B cell (primary cell): ENCODE measurements at regions not wholly inside any gene's neighbourhood (a gene's known extent, or its start where the extent isn't known, plus 50 kb on each side); places are given as distances from the start of the nearest gene placed in this dataset.

Source experiments
- ATAC-seq: fragments of 200-7000 bp; cut with Tn5 transposase; one replicate; pipeline ENCODE4 v1.10.0; 2021; ENCODE audit warnings: low read depth, mild to moderate bottlenecking, moderate number of reproducible peaks, moderate library complexity
- CTCF ChIA-PET: fragments of 350-600 bp; sonication (Branson Sonifier 250); formaldehyde crosslinking; loops from one replicate; lab custom pipeline; 2021; ENCODE audit warnings: antibody characterized with exemption, inconsistent platforms; lab: Charles Lee
- POLR2A ChIA-PET: fragments of 350-600 bp; sonication (Branson Sonifier 250); formaldehyde crosslinking; loops from one replicate; lab custom pipeline; 2021; ENCODE audit warnings: antibody characterized with exemption; lab: Charles Lee
- DNase-seq: peaks from one replicate; pipeline ENCODE4 v3.0.0; 2013
- H2AFZ ChIP-seq: 2 replicates; pipeline ENCODE4 v1.6.1; 2012; ENCODE audit warnings: mild to moderate bottlenecking, low read depth, low read length; ENCODE audit not compliant: insufficient read depth, poor library complexity, severe bottlenecking
- H3K27ac ChIP-seq, 2 donors: 1 replicate in 1 of 2; 2 replicates in 1 of 2; pipeline ENCODE4 v1.5.1; 2012 to 2013; ENCODE audit warnings: low read length in 2 of 2, mild to moderate bottlenecking in 2 of 2, moderate library complexity in 1 of 2
- H3K27me3 ChIP-seq, 4 experiments: fragments of 200-600 bp in 1 of 4; sonication (generic) in 1 of 4; replicated peaks in 1 of 4; 1 replicate in 2 of 4; 2 replicates in 2 of 4; pipeline versions ENCODE4 v1.6.1 to v1.7.0; 2013 to 2016; ENCODE audit warnings: low read length in 3 of 4, mild to moderate bottlenecking in 2 of 4, mixed read lengths in 1 of 4, moderate library complexity in 1 of 4; ENCODE audit not compliant: insufficient read depth in 4 of 4, control insufficient read depth in 3 of 4; ENCODE audit errors: control extremely low read depth in 1 of 4
- H3K36me3 ChIP-seq, 2 experiments: replicated peaks in 1 of 2; 1 replicate in 1 of 2; 2 replicates in 1 of 2; pipeline versions ENCODE4 v1.6.1 to v1.7.1; 2013; ENCODE audit warnings: low read length in 1 of 2; ENCODE audit not compliant: insufficient read depth in 2 of 2, control insufficient read depth in 1 of 2; ENCODE audit errors: control extremely low read depth in 1 of 2, extremely low read depth in 1 of 2
- H3K4me1 ChIP-seq, 2 donors: fragments of 200-600 bp in 1 of 2; sonication (generic) in 1 of 2; 1 replicate in 1 of 2; 2 replicates in 1 of 2; pipeline versions ENCODE4 v1.5.1 to v1.6.1; 2013 to 2017; ENCODE audit warnings: low read length in 2 of 2; ENCODE audit not compliant: control insufficient read depth in 2 of 2, insufficient read depth in 2 of 2
- H3K4me2 ChIP-seq: replicated peaks from 2 replicates; pipeline ENCODE3; 2012; ENCODE audit warnings: mild to moderate bottlenecking, low read depth, low read length; ENCODE audit not compliant: poor library complexity, severe bottlenecking
- H3K4me3 ChIP-seq, 5 experiments: fragments of 200-600 bp in 1 of 5; sonication (generic) in 1 of 5; 1 replicate in 3 of 5; 2 replicates in 2 of 5; pipeline versions ENCODE4 v1.5.1 to v1.7.0; 2011 to 2016; ENCODE audit warnings: low read length in 4 of 5, mild to moderate bottlenecking in 4 of 5, low read depth in 2 of 5, control low read depth in 1 of 5, moderate library complexity in 1 of 5; ENCODE audit not compliant: insufficient read depth in 1 of 5; ENCODE audit errors: control extremely low read depth in 1 of 5, extremely low read depth in 1 of 5
- H3K79me2 ChIP-seq: fragments of 200-600 bp; sonication (generic); one replicate; pipeline ENCODE4 v1.6.0; 2016; ENCODE audit warnings: low read length; ENCODE audit not compliant: control insufficient read depth, insufficient read depth
- H3K9ac ChIP-seq: fragments of 200-600 bp; sonication (generic); 2 replicates; pipeline ENCODE4 v1.6.1; 2017; ENCODE audit warnings: mild to moderate bottlenecking, low read length, moderate library complexity
- H3K9me3 ChIP-seq, 3 donors: one replicate each; pipeline versions ENCODE4 v1.6.1 to v1.7.1; 2013; ENCODE audit warnings: low read length in 2 of 3; ENCODE audit not compliant: control insufficient read depth in 2 of 3, insufficient read depth in 1 of 3; ENCODE audit errors: control extremely low read depth in 1 of 3
- H4K20me1 ChIP-seq: 2 replicates; pipeline ENCODE4 v1.6.0; 2012; ENCODE audit warnings: mild to moderate bottlenecking, low read length; ENCODE audit not compliant: insufficient read depth, control insufficient read depth, poor library complexity, severe bottlenecking
- H3K27ac Mint-ChIP-seq: one replicate; pipeline ENCODE4 v1.8.0; 2021; ENCODE audit warnings: mixed read lengths
- H3K27me3 Mint-ChIP-seq: one replicate; pipeline ENCODE4 v1.8.0; 2021; ENCODE audit warnings: mixed read lengths
- H3K4me1 Mint-ChIP-seq: one replicate; pipeline ENCODE4 v1.8.0; 2021; ENCODE audit warnings: mixed read lengths
- H3K4me3 Mint-ChIP-seq: one replicate; pipeline ENCODE4 v1.8.0; 2021; ENCODE audit warnings: mixed read lengths
- H3K9me3 Mint-ChIP-seq: one replicate; pipeline ENCODE4 v1.8.0; 2022; ENCODE audit warnings: mixed read lengths; ENCODE audit not compliant: insufficient read depth
- EZH2 ChIP-seq: IDR thresholded peaks from 2 replicates; pipeline ENCODE4 v1.6.1; 2012; ENCODE audit warnings: borderline replicate concordance, low read depth, mild to moderate bottlenecking, moderate library complexity, low read length; ENCODE audit not compliant: insufficient read depth, poor library complexity, severe bottlenecking
- WGBS: methylation state at CpG from one replicate; pipeline ENCODE4 v1.1.5; 2013; ENCODE audit warnings: missing lambda C conversion rate; ENCODE audit not compliant: insufficient coverage; 5-methylcytosine and 5-hydroxymethylcytosine counted together
- intact Hi-C: fragments of 100-400 bp; cut with micrococcal nuclease; formaldehyde crosslinking; loops from one replicate; pipeline ENCODE4 v1.10.0; 2022
- TF ChIP-seq, protein P1 (sequence below): fragments of 200-600 bp; IDR thresholded peaks from one replicate; pipeline ENCODE4 v1.8.0; 2022; ENCODE audit warnings: antibody characterized with exemption, mild to moderate bottlenecking

- Histone ChIP-seq H3K36me3 (no peaks in the 10 kb centered on the region), H3K4me3 (no peak overlapping the region), H3K4me2 (no peak overlapping the region), H3K4me1 (no peaks in the 10 kb centered on the region), H3K27me3 (no peaks in the 10 kb centered on the region), H3K9ac (no peak overlapping the region), H3K9me3 (no peaks in the 10 kb centered on the region), H4K20me1 (no peaks in the 10 kb centered on the region), H3K79me2 (no peaks in the 10 kb centered on the region), H3K27ac (no peak overlapping the region), H2AFZ (no peak overlapping the region)
- no peaks in the 10 kb centered on the region for H3K27me3 Mint-ChIP-seq
- POLR2A ChIA-PET, result no interaction called here
- H3K4me3 Mint-ChIP-seq, result no peak overlapping the region
- CTCF ChIA-PET, result no interaction called here
- ATAC-seq (no peak), DNase-seq (no peak)
- no CpG with 5 or more reads among the region's 2 CpGs for WGBS
- no peaks in the 10 kb centered on the region for H3K4me1 Mint-ChIP-seq
- intact Hi-C loops, result no loop called here
- TF ChIP-seq, protein P1, sequence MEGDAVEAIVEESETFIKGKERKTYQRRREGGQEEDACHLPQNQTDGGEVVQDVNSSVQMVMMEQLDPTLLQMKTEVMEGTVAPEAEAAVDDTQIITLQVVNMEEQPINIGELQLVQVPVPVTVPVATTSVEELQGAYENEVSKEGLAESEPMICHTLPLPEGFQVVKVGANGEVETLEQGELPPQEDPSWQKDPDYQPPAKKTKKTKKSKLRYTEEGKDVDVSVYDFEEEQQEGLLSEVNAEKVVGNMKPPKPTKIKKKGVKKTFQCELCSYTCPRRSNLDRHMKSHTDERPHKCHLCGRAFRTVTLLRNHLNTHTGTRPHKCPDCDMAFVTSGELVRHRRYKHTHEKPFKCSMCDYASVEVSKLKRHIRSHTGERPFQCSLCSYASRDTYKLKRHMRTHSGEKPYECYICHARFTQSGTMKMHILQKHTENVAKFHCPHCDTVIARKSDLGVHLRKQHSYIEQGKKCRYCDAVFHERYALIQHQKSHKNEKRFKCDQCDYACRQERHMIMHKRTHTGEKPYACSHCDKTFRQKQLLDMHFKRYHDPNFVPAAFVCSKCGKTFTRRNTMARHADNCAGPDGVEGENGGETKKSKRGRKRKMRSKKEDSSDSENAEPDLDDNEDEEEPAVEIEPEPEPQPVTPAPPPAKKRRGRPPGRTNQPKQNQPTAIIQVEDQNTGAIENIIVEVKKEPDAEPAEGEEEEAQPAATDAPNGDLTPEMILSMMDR, result no peak
- no peak overlapping the region for H3K27ac Mint-ChIP-seq
- H3K9me3 Mint-ChIP-seq, result no peaks in the 10 kb centered on the region
These were observed 199.4 kb upstream of the LUZP2 start for GRCh38 chr11:24297461-24297860.

DNA sequence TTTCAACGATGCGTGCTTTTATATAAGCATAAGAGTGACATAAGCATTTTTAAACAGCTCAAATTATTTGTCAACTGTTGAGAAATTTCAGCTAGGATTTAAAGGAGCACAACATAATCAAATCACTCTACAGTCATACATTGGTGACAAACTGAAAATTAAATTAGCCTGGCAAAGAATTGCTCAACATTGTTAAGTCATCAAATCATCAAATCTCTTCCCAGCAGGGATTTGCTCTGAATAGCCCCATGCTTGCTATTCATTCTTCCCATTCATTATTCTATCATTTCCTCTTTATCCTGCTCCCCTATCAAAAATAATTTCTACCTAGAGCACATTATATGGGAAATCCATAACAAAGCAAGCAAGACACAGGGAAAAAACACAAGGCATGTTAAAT, 198.7 kb upstream of the LUZP2 start:
- WGBS, result no CpG with 5 or more reads among the region's 2 CpGs
- intact Hi-C loops, result no loop called here
- Histone ChIP-seq H3K27me3 (no peaks in the 10 kb centered on the region), H3K79me2 (no peaks in the 10 kb centered on the region), H3K4me3 (no peak overlapping the region), H3K9me3 (no peaks in the 10 kb centered on the region), H3K27ac (no peak overlapping the region), H3K36me3 (no peaks in the 10 kb centered on the region), H3K9ac (no peak overlapping the region), H2AFZ (no peak overlapping the region), H3K4me2 (no peak overlapping the region), H4K20me1 (no peaks in the 10 kb centered on the region), H3K4me1 (no peaks in the 10 kb centered on the region)
- ATAC-seq (no peak), DNase-seq (no peak)
- Mint-ChIP-seq H3K4me3 (no peak overlapping the region), H3K9me3 (no peaks in the 10 kb centered on the region), H3K27me3 (no peaks in the 10 kb centered on the region), H3K27ac (no peak overlapping the region), H3K4me1 (no peaks in the 10 kb centered on the region)
- ChIA-PET POLR2A (no interaction called here), CTCF (no interaction called here)
- TF ChIP-seq EZH2, result no peak
- TF ChIP-seq, protein P1, result no peak
